K562 (cell line): ENCODE measurements at regions not wholly inside any gene's neighbourhood (a gene's known extent, or its start where the extent isn't known, plus 50 kb on each side); places are given as distances from the start of the nearest gene placed in this dataset.
A peak's percentile ranks its signal among the peaks of the same experiment; 100 is the strongest.

Source experiments
- ATAC-seq: fragments of 200-7000 bp; cut with Tn5 transposase; 3 replicates; pipeline ENCODE4 v1.9.1; 2020; ENCODE audit warnings: moderate library complexity
- BruUV-seq: library from RNA; stranded (reverse); fragments of 400-500 nt; replicated peaks from 2 replicates; lab custom pipeline; 2021; lab: Mats Ljungman, UMichigan
- CTCF ChIA-PET: fragments of 300-600 bp; formaldehyde crosslinking; extraction: SDS; loops from one replicate; lab custom pipeline; 2021; ENCODE audit warnings: low intra/inter-chr PET ratio; lab: Yijun Ruan, JAX
- POLR2A ChIA-PET: fragments of 300-600, 350-650 bp; sonication (Branson Sonifier 250); formaldehyde crosslinking; extraction: SDS; loops from one replicate; lab custom pipeline; 2021; ENCODE audit warnings: antibody characterized with exemption, inconsistent platforms; lab: Yijun Ruan, JAX
- DNase-seq, 4 experiments: peaks; one replicate each; pipeline versions ENCODE4 v3.0.0 to v3.0.0-alpha.2; 2011 to 2018; ENCODE audit warnings: low spot score in 3 of 4, mixed read lengths in 3 of 4; ENCODE audit errors: extremely low read depth in 1 of 4
- FAIRE-seq: peaks from 2 replicates; lab custom pipeline; 2011; peaks lifted over from hg19 to GRCh38; lab: Jason Lieb, UNC
- H2AFZ ChIP-seq: 2 replicates; pipeline ENCODE4 v1.6.0; 2011; ENCODE audit warnings: low read depth, low read length, control low read depth, inconsistent platforms
- H3K27ac ChIP-seq: fragments of 200-600 bp; 3 replicates; pipeline ENCODE4 v1.8.0; 2011; ENCODE audit warnings: low read depth, mild to moderate bottlenecking, control low read depth, inconsistent platforms, low read length, moderate library complexity, mixed read lengths; ENCODE audit errors: extremely low read depth
- H3K27me3 ChIP-seq, 2 experiments: fragments of 300-600 bp in 1 of 2; 2 replicates in 1 of 2; 3 replicates in 1 of 2; pipeline versions ENCODE4 v1.6.0 to v1.8.0; 2011; ENCODE audit warnings: inconsistent platforms in 2 of 2, low read length in 2 of 2, mild to moderate bottlenecking in 1 of 2, mixed read lengths in 1 of 2, moderate library complexity in 1 of 2; ENCODE audit not compliant: control insufficient read depth in 2 of 2, insufficient read depth in 2 of 2
- H3K36me3 ChIP-seq: fragments of 300-600 bp; 3 replicates; pipeline ENCODE4 v1.8.0; 2011; ENCODE audit warnings: mild to moderate bottlenecking, low read length, inconsistent platforms; ENCODE audit not compliant: control insufficient read depth, insufficient read depth
- H3K4me1 ChIP-seq, 2 experiments: fragments of 200-600 bp in 1 of 2; replicated peaks in 1 of 2; 2 replicates in 1 of 2; 3 replicates in 1 of 2; pipeline versions ENCODE4 v1.5.1 to v1.8.0; 2011; ENCODE audit warnings: inconsistent platforms in 2 of 2, low read length in 2 of 2, mild to moderate bottlenecking in 1 of 2, mixed read lengths in 1 of 2, moderate library complexity in 1 of 2; ENCODE audit not compliant: control insufficient read depth in 2 of 2, insufficient read depth in 2 of 2
- H3K4me2 ChIP-seq: 2 replicates; pipeline ENCODE4 v1.6.1; 2011; ENCODE audit warnings: low read length, control low read depth, inconsistent platforms, mixed read lengths; ENCODE audit not compliant: insufficient read depth
- H3K4me3 ChIP-seq: fragments of 200-600 bp; sonication (generic), shearing (Covaris generic); 2 replicates; pipeline ENCODE4 v1.5.1; 2016; ENCODE audit warnings: control low read depth, inconsistent platforms
- H3K79me2 ChIP-seq: fragments of 200-600 bp; 3 replicates; pipeline ENCODE4 v1.8.0; 2011; ENCODE audit warnings: low read length, inconsistent platforms; ENCODE audit not compliant: control insufficient read depth, insufficient read depth
- H3K9ac ChIP-seq, 2 experiments: 2 replicates each; pipeline versions ENCODE4 v1.6.0 to v1.6.1; 2011; ENCODE audit warnings: low read depth in 2 of 2, low read length in 2 of 2, control low read depth in 1 of 2, inconsistent platforms in 1 of 2, mild to moderate bottlenecking in 1 of 2, mixed read lengths in 1 of 2; ENCODE audit not compliant: insufficient read depth in 1 of 2
- H3K9me1 ChIP-seq: one replicate; pipeline ENCODE4 v1.6.0; 2011; ENCODE audit warnings: inconsistent platforms, mild to moderate bottlenecking, low read length, moderate library complexity; ENCODE audit not compliant: control insufficient read depth, insufficient read depth
- H3K9me3 ChIP-seq: replicated peaks from 2 replicates; pipeline ENCODE4 v1.5.1; 2011; ENCODE audit warnings: low read depth, low read length, inconsistent platforms; ENCODE audit not compliant: control insufficient read depth, insufficient read depth
- H4K20me1 ChIP-seq: replicated peaks from 2 replicates; pipeline ENCODE4 v1.6.1; 2011; ENCODE audit warnings: low read length, inconsistent platforms, mixed read lengths; ENCODE audit not compliant: control insufficient read depth, insufficient read depth
- BMI1 ChIP-seq: fragments of 150-350 bp; IDR thresholded peaks from 2 replicates; pipeline ENCODE4 v1.6.1; 2014; ENCODE audit warnings: low read length
- CBX5 ChIP-seq: IDR thresholded peaks from 2 replicates; pipeline ENCODE4 v1.6.1; 2014; ENCODE audit warnings: low read depth, borderline replicate concordance
- ELK3 ChIP-seq: fragments of 450-650 bp; formaldehyde crosslinking; IDR thresholded peaks from 2 replicates; pipeline ENCODE4 v1.4.0; 2020; ENCODE audit warnings: mild to moderate bottlenecking
- HDAC1 ChIP-seq, 2 experiments: fragments of 450-650 bp; IDR thresholded peaks; 2 replicates each; pipeline ENCODE4 v1.6.1; 2016 to 2017; ENCODE audit warnings: inconsistent platforms in 1 of 2, mild to moderate bottlenecking in 1 of 2, moderate library complexity in 1 of 2
- KDM5B ChIP-seq: fragments of 200-600 bp; sonication (generic); IDR thresholded peaks from 2 replicates; pipeline ENCODE4 v1.6.1; 2012; ENCODE audit warnings: low read depth, mild to moderate bottlenecking, moderate library complexity, low read length, control low read depth, inconsistent platforms; ENCODE audit not compliant: insufficient replicate concordance
- NCOA6 ChIP-seq: fragments of 450-650 bp; IDR thresholded peaks from 2 replicates; pipeline ENCODE4 v1.6.1; 2017; ENCODE audit warnings: mild to moderate bottlenecking
- NFE2 ChIP-seq: IDR thresholded peaks from 2 replicates; pipeline ENCODE4 v1.6.1; 2014; ENCODE audit warnings: antibody characterized with exemption, low read depth
- RBM25 ChIP-seq: fragments of 200-400 bp; formaldehyde crosslinking; IDR thresholded peaks from 2 replicates; pipeline ENCODE4 v1.6.1; 2018; ENCODE audit warnings: low read length, low read depth, moderate library complexity; ENCODE audit not compliant: severe bottlenecking
- SMAD3 ChIP-seq: fragments of 450-650 bp; formaldehyde crosslinking; conservative IDR thresholded peaks from 2 replicates; pipeline ENCODE4 v1.4.0; 2020; ENCODE audit warnings: mild to moderate bottlenecking
- ZNF212 ChIP-seq: fragments of 450-650 bp; formaldehyde crosslinking; IDR thresholded peaks from 2 replicates; pipeline ENCODE4 v1.4.0; 2020; ENCODE audit warnings: mild to moderate bottlenecking
- ZNF354B ChIP-seq: fragments of 250-450 bp; sonication (Bioruptor Pico); IDR thresholded peaks from 2 replicates; pipeline ENCODE4 v1.4.0; 2020
- ZNF445 ChIP-seq: fragments of 250-450 bp; sonication (Bioruptor Pico); IDR thresholded peaks from 2 replicates; pipeline ENCODE4 v1.4.0; 2020; ENCODE audit warnings: low read depth, mild to moderate bottlenecking, moderate library complexity
- WGBS: fragments of 100-300 bp; shearing (Covaris generic); methylation state at CpG from one replicate; pipeline ENCODE4 v1.1.6; 2016; ENCODE audit warnings: low coverage, mixed read lengths; ENCODE audit not compliant: insufficient coverage; ENCODE audit errors: missing lambda C conversion rate; 5-methylcytosine and 5-hydroxymethylcytosine counted together
- in situ Hi-C: fragments of 300-500 bp; cut with MboI; formaldehyde crosslinking; loops from 4 replicates; pipeline ENCODE4 v1.15.0; 2018; ENCODE audit warnings: inconsistent platforms, mixed read lengths
- intact Hi-C: fragments of 100-400 bp; cut with micrococcal nuclease; formaldehyde crosslinking; loops from 2 replicates; pipeline ENCODE4 v1.14.2; 2022
- TF ChIP-seq, protein P1 (sequence below): fragments of 450-650 bp; formaldehyde crosslinking; IDR thresholded peaks from 2 replicates; pipeline ENCODE4 v1.4.0; 2020; ENCODE audit warnings: mild to moderate bottlenecking, moderate library complexity
- TF ChIP-seq, protein P2 (sequence below): fragments of 450-650 bp; IDR thresholded peaks from 2 replicates; pipeline ENCODE4 v1.7.1; 2018; ENCODE audit warnings: mild to moderate bottlenecking, low read depth; ENCODE audit not compliant: partially characterized antibody

DNA sequence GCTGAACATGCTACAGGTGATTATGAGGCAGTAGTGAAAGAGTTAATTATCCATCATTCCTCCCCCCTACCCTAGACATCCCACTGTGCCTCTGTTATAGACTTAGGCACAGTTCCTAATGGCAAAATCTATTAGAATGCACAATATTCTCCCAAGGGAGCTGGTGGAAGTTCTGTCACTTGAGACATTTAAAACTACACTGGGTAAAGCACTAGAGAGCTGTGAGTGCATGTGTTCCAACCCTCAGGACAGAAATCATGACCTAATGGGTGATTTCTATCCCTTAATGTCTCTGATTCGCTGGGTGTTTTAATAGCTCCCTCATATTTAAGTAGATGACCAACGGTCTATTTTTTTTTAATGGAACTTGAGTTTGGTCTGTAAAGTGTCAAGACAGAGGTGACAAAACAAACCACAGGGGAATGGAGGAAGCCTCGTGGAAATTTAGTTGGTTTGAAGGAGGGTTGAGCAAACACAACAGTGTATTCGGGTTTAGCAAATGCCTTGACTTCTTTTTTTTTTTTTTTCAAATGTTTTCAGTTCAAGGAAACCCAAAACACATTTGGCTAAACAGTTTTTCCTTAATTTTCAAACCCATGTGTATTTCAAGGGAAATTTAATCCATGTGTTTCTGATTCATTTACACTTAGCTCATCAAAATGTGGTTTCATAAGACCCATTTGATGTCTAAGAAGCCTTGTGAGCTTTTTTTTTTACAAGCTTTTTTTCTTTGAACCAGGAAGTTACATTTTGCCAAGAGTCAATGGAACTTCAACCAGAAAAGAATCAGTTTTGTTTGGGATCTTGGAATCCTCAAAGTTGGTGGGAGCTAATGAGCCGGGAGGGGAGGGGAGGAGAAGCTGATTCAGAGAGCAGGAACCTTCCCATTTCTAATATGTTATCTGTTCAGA is 665.1 kb upstream of the ZEB2 start:
- no peaks in the 10 kb centered on the region for H4K20me1 ChIP-seq
- no peaks in the 10 kb centered on the region for H3K4me1 ChIP-seq
- H3K27me3 ChIP-seq, result no peaks in the 10 kb centered on the region
- no peak overlapping the region for H3K4me2 ChIP-seq
- no peak overlapping the region for H3K27ac ChIP-seq
- H3K36me3 ChIP-seq, result no peaks in the 10 kb centered on the region
- ATAC-seq (no peak), DNase-seq (no peak), FAIRE-seq (no peak)
- TF ChIP-seq ZNF354B (no peak), NCOA6 (no peak), ZNF212 (CRISPR knock-in tag) (no peak), RBM25 (no peak), HDAC1 (IDR thresholded peaks at IDR 0.05) (no peak), SMAD3 (CRISPR knock-in tag) (no peak), KDM5B (no peak), BMI1 (no peak), CBX5 (no peak), ZNF445 (no peak), NFE2 (no peak), ELK3 (no peak)
- TF ChIP-seq, protein P1, sequence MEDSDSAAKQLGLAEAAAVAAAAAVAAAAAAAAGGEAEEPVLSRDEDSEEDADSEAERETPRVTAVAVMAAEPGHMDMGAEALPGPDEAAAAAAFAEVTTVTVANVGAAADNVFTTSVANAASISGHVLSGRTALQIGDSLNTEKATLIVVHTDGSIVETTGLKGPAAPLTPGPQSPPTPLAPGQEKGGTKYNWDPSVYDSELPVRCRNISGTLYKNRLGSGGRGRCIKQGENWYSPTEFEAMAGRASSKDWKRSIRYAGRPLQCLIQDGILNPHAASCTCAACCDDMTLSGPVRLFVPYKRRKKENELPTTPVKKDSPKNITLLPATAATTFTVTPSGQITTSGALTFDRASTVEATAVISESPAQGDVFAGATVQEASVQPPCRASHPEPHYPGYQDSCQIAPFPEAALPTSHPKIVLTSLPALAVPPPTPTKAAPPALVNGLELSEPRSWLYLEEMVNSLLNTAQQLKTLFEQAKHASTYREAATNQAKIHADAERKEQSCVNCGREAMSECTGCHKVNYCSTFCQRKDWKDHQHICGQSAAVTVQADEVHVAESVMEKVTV (CRISPR knock-in tag), result no peak
- TF ChIP-seq, protein P2, sequence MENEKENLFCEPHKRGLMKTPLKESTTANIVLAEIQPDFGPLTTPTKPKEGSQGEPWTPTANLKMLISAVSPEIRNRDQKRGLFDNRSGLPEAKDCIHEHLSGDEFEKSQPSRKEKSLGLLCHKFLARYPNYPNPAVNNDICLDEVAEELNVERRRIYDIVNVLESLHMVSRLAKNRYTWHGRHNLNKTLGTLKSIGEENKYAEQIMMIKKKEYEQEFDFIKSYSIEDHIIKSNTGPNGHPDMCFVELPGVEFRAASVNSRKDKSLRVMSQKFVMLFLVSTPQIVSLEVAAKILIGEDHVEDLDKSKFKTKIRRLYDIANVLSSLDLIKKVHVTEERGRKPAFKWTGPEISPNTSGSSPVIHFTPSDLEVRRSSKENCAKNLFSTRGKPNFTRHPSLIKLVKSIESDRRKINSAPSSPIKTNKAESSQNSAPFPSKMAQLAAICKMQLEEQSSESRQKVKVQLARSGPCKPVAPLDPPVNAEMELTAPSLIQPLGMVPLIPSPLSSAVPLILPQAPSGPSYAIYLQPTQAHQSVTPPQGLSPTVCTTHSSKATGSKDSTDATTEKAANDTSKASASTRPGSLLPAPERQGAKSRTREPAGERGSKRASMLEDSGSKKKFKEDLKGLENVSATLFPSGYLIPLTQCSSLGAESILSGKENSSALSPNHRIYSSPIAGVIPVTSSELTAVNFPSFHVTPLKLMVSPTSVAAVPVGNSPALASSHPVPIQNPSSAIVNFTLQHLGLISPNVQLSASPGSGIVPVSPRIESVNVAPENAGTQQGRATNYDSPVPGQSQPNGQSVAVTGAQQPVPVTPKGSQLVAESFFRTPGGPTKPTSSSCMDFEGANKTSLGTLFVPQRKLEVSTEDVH, result no peak
- 47% methylated on average over 4 of the region's 5 CpGs for WGBS
- POLR2A ChIA-PET, result interaction anchor here (0.6 to 0.7 kb wide), 2 partner anchors 13 to 1937 kb away, joined by 3 to 4 read pairs; no protein-coding TSS in a partner anchor
- H2AFZ ChIP-seq, result peak overlapping the region; percentile 20; the same call in 1 of the 2 replicates
- CTCF ChIA-PET, result no interaction called here
- H3K4me3 ChIP-seq, result no peak overlapping the region
- no peak overlapping the region for H3K9ac ChIP-seq
- intact Hi-C loops (no loop called here), in situ Hi-C loops (no loop called here)
- H3K79me2 ChIP-seq, result no peaks in the 10 kb centered on the region
- no peaks in the 10 kb centered on the region for H3K9me3 ChIP-seq
- no TSS peak for BruUV-seq
- H3K9me1 ChIP-seq, result no peaks in the 10 kb centered on the region
